ENCODE measurements at regions not wholly inside any gene's neighbourhood (a gene's known extent, or its start where the extent isn't known, plus 50 kb on each side); places are given as distances from the start of the nearest gene placed in this dataset.
"Not testable (repeated sequence)": the region's sequence is repeated elsewhere in the genome, so short reads cannot be mapped to it uniquely, and the experiment has no call there.

DNA sequence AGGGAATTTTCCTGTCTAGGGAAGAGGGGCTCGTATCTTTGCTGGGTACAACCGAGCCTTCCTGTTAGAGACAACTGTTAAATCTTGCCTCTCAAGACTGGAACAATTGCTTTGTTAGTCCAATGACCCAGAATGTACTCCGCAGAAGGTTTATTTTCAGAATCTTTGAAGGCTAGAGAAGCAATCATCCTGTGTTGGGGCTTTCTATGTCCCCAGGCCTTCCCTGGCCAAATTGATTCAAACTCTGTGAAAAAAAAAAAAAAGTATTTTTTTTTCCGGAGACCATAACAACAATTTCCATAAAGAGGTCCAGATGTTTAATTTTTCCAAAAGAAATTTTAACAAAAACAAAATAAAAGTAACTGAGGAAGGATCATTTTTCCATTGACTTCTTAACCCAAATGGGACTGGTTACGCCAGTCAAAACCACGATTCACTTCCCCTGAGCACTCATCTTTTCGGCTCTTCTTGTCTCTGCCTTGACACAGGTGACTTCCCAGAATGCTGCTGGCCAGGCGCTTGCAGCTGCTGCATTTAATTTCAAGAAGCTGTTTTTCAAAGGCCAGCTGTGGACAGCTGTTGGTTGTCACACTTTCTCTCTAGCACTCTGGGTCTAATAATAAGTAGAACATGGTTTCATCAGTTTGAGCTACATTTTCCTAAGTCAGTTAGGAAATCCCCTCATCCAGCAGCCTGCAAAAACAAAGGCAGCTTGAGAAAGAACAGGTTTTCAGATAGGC lies 81.6 kb upstream of the MANSC4 start:
- Histone ChIP-seq H3K27me3 (ENCODE audit: insufficient read depth, low read length) (no peaks in the 10 kb centered on the region), H3K36me3 (ENCODE audit: insufficient read depth, low read length) (no peaks in the 10 kb centered on the region), H3K9me3 (ENCODE audit: insufficient read depth, low read depth, low read length) (no peaks in the 10 kb centered on the region), H3K4me3 (ENCODE audit: low read length) (no peak overlapping the region), H3K27ac (ENCODE audit: low read depth, low read length) (no peak overlapping the region), H3K4me1 (ENCODE audit: insufficient read depth, low read length) (no peaks in the 10 kb centered on the region), H3K9ac (ENCODE audit: low read depth, low read length) (no peak overlapping the region)
- 87% methylated on average over 7 of the region's 8 CpGs for WGBS

DNA sequence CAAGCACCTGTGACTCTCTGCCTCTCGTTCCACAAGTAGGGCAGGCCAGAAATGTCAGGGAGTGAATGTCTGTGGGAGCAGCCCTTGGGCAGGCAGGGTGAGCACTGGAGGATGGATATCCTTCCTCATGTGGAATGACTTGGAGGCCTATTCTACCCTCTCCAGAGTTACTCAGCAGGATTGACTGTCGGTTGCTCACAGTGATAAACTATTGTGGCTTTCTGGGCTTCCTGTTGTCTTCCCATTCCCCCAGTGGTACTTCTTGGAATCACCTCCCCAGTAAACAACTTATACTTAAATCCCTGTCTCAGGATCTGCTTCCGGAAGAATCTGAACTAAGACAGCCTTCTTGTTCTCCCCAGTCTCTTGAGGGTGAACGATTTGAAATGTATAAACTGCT lies 79.6 kb upstream of the MANSC4 start:
- H3K36me3 ChIP-seq (ENCODE audit: insufficient read depth, low read length): no peaks in the 10 kb centered on the region
- H3K27me3 ChIP-seq (ENCODE audit: insufficient read depth, low read length): no peaks in the 10 kb centered on the region
- H3K4me3 ChIP-seq (ENCODE audit: low read length): no peak overlapping the region
- 91% methylated on average over 4 of the region's 4 CpGs for WGBS
- H3K9ac ChIP-seq (ENCODE audit: low read depth, low read length): no peak overlapping the region
- H3K9me3 ChIP-seq (ENCODE audit: insufficient read depth, low read depth, low read length): no peaks in the 10 kb centered on the region
- H3K4me1 ChIP-seq (ENCODE audit: insufficient read depth, low read length): no peaks in the 10 kb centered on the region
- no peak overlapping the region for H3K27ac ChIP-seq (ENCODE audit: low read depth, low read length)

DNA sequence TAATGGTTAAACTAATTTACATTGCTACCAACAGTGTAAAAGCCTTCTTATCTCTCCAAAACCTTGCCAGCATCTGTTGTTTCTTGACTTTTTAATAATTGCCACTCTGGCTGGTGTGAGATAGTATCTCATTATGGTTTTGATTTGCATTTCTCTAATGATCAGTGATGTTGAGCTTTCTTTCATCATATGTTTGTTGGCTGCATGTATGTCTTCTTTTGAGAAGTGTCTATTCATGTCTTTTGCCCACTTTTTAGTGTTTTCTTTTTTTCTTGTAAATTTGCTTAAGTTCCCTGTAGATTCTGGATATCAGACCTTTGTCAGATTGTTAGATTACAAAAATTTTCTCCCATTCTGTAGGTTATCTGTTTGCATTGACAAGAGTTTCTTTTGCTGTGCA lies 77.0 kb upstream of the MANSC4 start:
- not testable (repeated sequence) for H3K27me3 ChIP-seq (ENCODE audit: insufficient read depth, low read length); H3K36me3 ChIP-seq (ENCODE audit: insufficient read depth, low read length); H3K27ac ChIP-seq (ENCODE audit: low read depth, low read length); H3K4me1 ChIP-seq (ENCODE audit: insufficient read depth, low read length); H3K9ac ChIP-seq (ENCODE audit: low read depth, low read length); H3K9me3 ChIP-seq (ENCODE audit: insufficient read depth, low read depth, low read length); H3K4me3 ChIP-seq (ENCODE audit: low read length)

DNA sequence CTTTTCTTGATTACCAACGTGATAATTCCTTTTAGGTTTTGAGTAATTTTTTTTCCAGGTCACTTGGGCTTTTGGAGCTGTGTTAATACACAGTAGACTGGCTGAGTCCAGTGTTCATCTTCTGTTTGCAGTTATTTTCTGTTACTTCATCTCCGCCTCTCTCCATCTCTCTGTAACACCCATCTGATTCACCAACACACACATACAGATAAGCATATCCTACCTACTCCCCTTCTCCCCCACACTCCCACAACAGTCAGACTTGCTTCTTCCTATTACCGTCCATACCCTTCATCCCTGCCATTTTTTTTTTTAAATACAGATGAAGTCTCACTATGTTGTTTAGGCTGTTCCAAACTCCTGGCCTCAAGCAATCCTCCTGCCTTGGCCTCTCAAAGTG lies 72.7 kb upstream of the MANSC4 start:
- Histone ChIP-seq H3K27me3 (ENCODE audit: insufficient read depth, low read length) (no peaks in the 10 kb centered on the region), H3K9me3 (ENCODE audit: insufficient read depth, low read depth, low read length) (no peaks in the 10 kb centered on the region), H3K4me1 (ENCODE audit: insufficient read depth, low read length) (no peaks in the 10 kb centered on the region), H3K27ac (ENCODE audit: low read depth, low read length) (no peak overlapping the region), H3K9ac (ENCODE audit: low read depth, low read length) (no peak overlapping the region), H3K4me3 (ENCODE audit: low read length) (no peak overlapping the region), H3K36me3 (ENCODE audit: insufficient read depth, low read length) (no peaks in the 10 kb centered on the region)
- WGBS: 95% methylated on average over 3 of the region's 3 CpGs
